ENCODE measurements at regions not wholly inside any gene's neighbourhood (a gene's known extent, or its start where the extent isn't known, plus 50 kb on each side); places are given as distances from the start of the nearest gene placed in this dataset.

DNA sequence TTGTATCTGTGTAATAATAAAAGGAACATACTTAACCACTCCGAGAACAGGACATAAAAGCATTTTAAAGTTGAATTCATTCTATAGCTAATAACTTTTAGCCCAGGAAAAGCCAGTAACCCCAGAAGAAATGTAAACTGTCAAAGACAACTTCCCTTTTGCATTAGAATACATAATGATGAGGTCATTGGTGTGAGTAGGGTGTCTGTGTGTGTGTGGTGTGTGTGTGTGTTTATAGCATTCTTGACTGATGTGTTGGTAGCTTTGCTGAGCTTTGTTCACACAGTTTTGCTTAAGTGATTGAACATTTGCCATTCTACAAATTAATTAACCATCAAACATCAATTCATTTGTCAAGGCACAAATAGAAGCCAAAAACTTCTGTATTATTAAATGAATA is 559.6 kb downstream of the ARAP2 start (continued):
- TF ChIP-seq PATZ1 (CRISPR knock-in tag; IDR thresholded peaks at IDR 0.05; ENCODE audit: borderline replicate concordance) (no peak), TOX (CRISPR knock-in tag; IDR thresholded peaks at IDR 0.05; ENCODE audit: borderline replicate concordance) (no peak), CSDC2 (CRISPR knock-in tag; IDR thresholded peaks at IDR 0.05) (no peak), PPARA (CRISPR knock-in tag; IDR thresholded peaks at IDR 0.05; ENCODE audit: borderline replicate concordance) (no peak), OSR1 (CRISPR knock-in tag; IDR thresholded peaks at IDR 0.05) (no peak)

GRCh38 chr4:35689870-35690269 is 554.4 kb downstream of the ARAP2 start:
- no peak for TF ChIP-seq ZFP30 (CRISPR knock-in tag; IDR thresholded peaks at IDR 0.05)
- TF ChIP-seq CSDC2 (CRISPR knock-in tag; IDR thresholded peaks at IDR 0.05), result no peak
- TF ChIP-seq ESRRG (CRISPR knock-in tag; IDR thresholded peaks at IDR 0.05), result no peak
- TF ChIP-seq, protein P1, sequence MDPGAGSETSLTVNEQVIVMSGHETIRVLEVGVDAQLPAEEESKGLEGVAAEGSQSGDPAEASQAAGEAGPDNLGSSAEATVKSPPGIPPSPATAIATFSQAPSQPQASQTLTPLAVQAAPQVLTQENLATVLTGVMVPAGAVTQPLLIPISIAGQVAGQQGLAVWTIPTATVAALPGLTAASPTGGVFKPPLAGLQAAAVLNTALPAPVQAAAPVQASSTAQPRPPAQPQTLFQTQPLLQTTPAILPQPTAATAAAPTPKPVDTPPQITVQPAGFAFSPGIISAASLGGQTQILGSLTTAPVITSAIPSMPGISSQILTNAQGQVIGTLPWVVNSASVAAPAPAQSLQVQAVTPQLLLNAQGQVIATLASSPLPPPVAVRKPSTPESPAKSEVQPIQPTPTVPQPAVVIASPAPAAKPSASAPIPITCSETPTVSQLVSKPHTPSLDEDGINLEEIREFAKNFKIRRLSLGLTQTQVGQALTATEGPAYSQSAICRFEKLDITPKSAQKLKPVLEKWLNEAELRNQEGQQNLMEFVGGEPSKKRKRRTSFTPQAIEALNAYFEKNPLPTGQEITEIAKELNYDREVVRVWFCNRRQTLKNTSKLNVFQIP (CRISPR knock-in tag; IDR thresholded peaks at IDR 0.05; ENCODE audit: borderline replicate concordance, low read depth), result no peak
- TF ChIP-seq ZFP3 (CRISPR knock-in tag; IDR thresholded peaks at IDR 0.05), result no peak
- TF ChIP-seq SNAI2 (CRISPR knock-in tag; IDR thresholded peaks at IDR 0.05), result no peak
- no peak for TF ChIP-seq ZNF8 (CRISPR knock-in tag; IDR thresholded peaks at IDR 0.05)
- no peak for TF ChIP-seq ISL1 (CRISPR knock-in tag; IDR thresholded peaks at IDR 0.05)
- ATAC-seq, result no peak

- no peak for TF ChIP-seq ESRRG (CRISPR knock-in tag; IDR thresholded peaks at IDR 0.05)
- TF ChIP-seq RARB (CRISPR knock-in tag; IDR thresholded peaks at IDR 0.05), result no peak
- TF ChIP-seq ISL1 (CRISPR knock-in tag; IDR thresholded peaks at IDR 0.05), result no peak
- no peak for TF ChIP-seq BACH2 (CRISPR knock-in tag; IDR thresholded peaks at IDR 0.05; ENCODE audit: borderline replicate concordance)
- TF ChIP-seq CREB5 (CRISPR knock-in tag; IDR thresholded peaks at IDR 0.05; ENCODE audit: low read depth), result no peak
- no peak for TF ChIP-seq ZFP3 (CRISPR knock-in tag; IDR thresholded peaks at IDR 0.05)
- TF ChIP-seq CSRNP3 (CRISPR knock-in tag; IDR thresholded peaks at IDR 0.05), result no peak
- TF ChIP-seq CSDC2 (CRISPR knock-in tag; IDR thresholded peaks at IDR 0.05), result no peak
- no peak for TF ChIP-seq ZNF565 (CRISPR knock-in tag; conservative IDR thresholded peaks at IDR 0.05; ENCODE audit: low read depth)
- TF ChIP-seq TOX (CRISPR knock-in tag; IDR thresholded peaks at IDR 0.05; ENCODE audit: borderline replicate concordance), result no peak
- TF ChIP-seq OSR1 (CRISPR knock-in tag; IDR thresholded peaks at IDR 0.05), result no peak
- TF ChIP-seq PPARA (CRISPR knock-in tag; IDR thresholded peaks at IDR 0.05; ENCODE audit: borderline replicate concordance), result no peak
- TF ChIP-seq ZFP30 (CRISPR knock-in tag; IDR thresholded peaks at IDR 0.05), result no peak
- no peak for TF ChIP-seq ARNTL (CRISPR knock-in tag; IDR thresholded peaks at IDR 0.05; ENCODE audit: borderline replicate concordance, low read depth)
- no peak for TF ChIP-seq ZNF8 (CRISPR knock-in tag; IDR thresholded peaks at IDR 0.05)
- TF ChIP-seq TSHZ2 (CRISPR knock-in tag; IDR thresholded peaks at IDR 0.05), result no peak
- ATAC-seq, result no peak
Measured at GRCh38 chr4:35690271-35690670, 554.0 kb downstream of the ARAP2 start.

GRCh38 chr4:35695003-35695402 is 549.3 kb downstream of the ARAP2 start:
- no peak for ATAC-seq
- TF ChIP-seq CSRNP3 (CRISPR knock-in tag; IDR thresholded peaks at IDR 0.05), result no peak
- no peak for TF ChIP-seq CSDC2 (CRISPR knock-in tag; IDR thresholded peaks at IDR 0.05)
- TF ChIP-seq OSR1 (CRISPR knock-in tag; IDR thresholded peaks at IDR 0.05), result no peak
- TF ChIP-seq TCF4 (CRISPR knock-in tag; IDR thresholded peaks at IDR 0.05; ENCODE audit: borderline replicate concordance), result no peak
- no peak for TF ChIP-seq PPARA (CRISPR knock-in tag; IDR thresholded peaks at IDR 0.05; ENCODE audit: borderline replicate concordance)
- TF ChIP-seq ZNF565 (CRISPR knock-in tag; conservative IDR thresholded peaks at IDR 0.05; ENCODE audit: low read depth), result no peak
- TF ChIP-seq RARB (CRISPR knock-in tag; IDR thresholded peaks at IDR 0.05), result no peak
- TF ChIP-seq ZFP3 (CRISPR knock-in tag; IDR thresholded peaks at IDR 0.05), result no peak
- no peak for TF ChIP-seq ZNF8 (CRISPR knock-in tag; IDR thresholded peaks at IDR 0.05)
- TF ChIP-seq, protein P1 (CRISPR knock-in tag; IDR thresholded peaks at IDR 0.05; ENCODE audit: borderline replicate concordance, low read depth), result no peak
- TF ChIP-seq GLIS3 (CRISPR knock-in tag; IDR thresholded peaks at IDR 0.05), result no peak

Data from SK-N-SH treated with all-trans-retinoic acid at 6 μM for 48 hours (cell line).